H1 (cell line): ENCODE measurements at regions not wholly inside any gene's neighbourhood (a gene's known extent, or its start where the extent isn't known, plus 50 kb on each side); places are given as distances from the start of the nearest gene placed in this dataset.

ENCODE experiments used
- CTCF ChIA-PET: fragments of 300-600 bp; sonication (Branson Sonifier 250); formaldehyde crosslinking; loops from one replicate; lab custom pipeline; 2021; ENCODE audit not compliant: partially characterized antibody; lab: Charles Lee
- POLR2A ChIA-PET: fragments of 300-600 bp; sonication (Branson Sonifier 250); formaldehyde crosslinking; loops from one replicate; lab custom pipeline; 2021; ENCODE audit warnings: inconsistent platforms; ENCODE audit not compliant: partially characterized antibody; lab: Charles Lee
- DNase-seq, 2 experiments: peaks; one replicate each; pipeline versions ENCODE4 v3.0.0 to v3.0.0-alpha.2; 2010 to 2022; ENCODE audit warnings: low spot score in 2 of 2, low read depth in 1 of 2, mixed read lengths in 1 of 2
- FAIRE-seq: peaks from 2 replicates; lab custom pipeline; 2011; peaks lifted over from hg19 to GRCh38; lab: Jason Lieb, UNC
- H2AFZ ChIP-seq: 2 replicates; pipeline ENCODE4 v1.8.1; 2012; ENCODE audit warnings: low read length, inconsistent platforms
- H2AK5ac ChIP-seq: 2 replicates; pipeline ENCODE4 v1.6.1; 2013; ENCODE audit warnings: low read depth, low read length
- H2BK120ac ChIP-seq: replicated peaks from 2 replicates; pipeline ENCODE3; 2013; ENCODE audit warnings: low read depth, low read length, inconsistent platforms
- H2BK12ac ChIP-seq: 2 replicates; pipeline ENCODE4 v1.6.1; 2013; ENCODE audit warnings: low read depth, low read length
- H2BK15ac ChIP-seq: 2 replicates; pipeline ENCODE4 v1.6.1; 2013; ENCODE audit warnings: low read length
- H2BK20ac ChIP-seq: 2 replicates; pipeline ENCODE4 v1.6.1; 2013; ENCODE audit warnings: low read length
- H2BK5ac ChIP-seq: 2 replicates; pipeline ENCODE4 v1.6.1; 2013; ENCODE audit warnings: low read depth, low read length
- H3K14ac ChIP-seq: 2 replicates; pipeline ENCODE4 v1.6.1; 2013; ENCODE audit warnings: inconsistent platforms; ENCODE audit not compliant: insufficient read length
- H3K18ac ChIP-seq: 2 replicates; pipeline ENCODE4 v1.6.1; 2013; ENCODE audit warnings: low read length; ENCODE audit errors: extremely low read depth
- H3K23ac ChIP-seq: 2 replicates; pipeline ENCODE4 v1.6.1; 2013; ENCODE audit warnings: inconsistent platforms; ENCODE audit not compliant: insufficient read length
- H3K23me2 ChIP-seq: 2 replicates; pipeline ENCODE4 v1.6.1; 2013; ENCODE audit warnings: low read depth, low read length
- H3K27ac ChIP-seq: 2 replicates; pipeline ENCODE4 v1.6.1; 2011; ENCODE audit warnings: low read depth, low read length, inconsistent platforms
- H3K27me3 ChIP-seq, 4 experiments: replicated peaks in 1 of 4; 1 replicate in 1 of 4; 2 replicates in 3 of 4; pipeline versions ENCODE4 v1.6.1 to v1.8.1; 2011 to 2013; ENCODE audit warnings: low read length in 3 of 4, mild to moderate bottlenecking in 3 of 4, inconsistent platforms in 2 of 4, mixed read lengths in 2 of 4, moderate library complexity in 1 of 4; ENCODE audit not compliant: control insufficient read depth in 3 of 4, insufficient read depth in 3 of 4; ENCODE audit errors: extremely low read depth in 1 of 4
- H3K36me3 ChIP-seq, 4 experiments: 2 replicates each; pipeline versions ENCODE4 v1.6.1 to v1.8.1; 2011 to 2013; ENCODE audit warnings: mild to moderate bottlenecking in 4 of 4, low read length in 3 of 4, moderate library complexity in 2 of 4, control low read depth in 1 of 4, inconsistent platforms in 1 of 4; ENCODE audit not compliant: insufficient read depth in 4 of 4, control insufficient read depth in 2 of 4
- H3K4ac ChIP-seq: replicated peaks from 2 replicates; pipeline ENCODE3; 2013; ENCODE audit warnings: low read length, low read depth, mixed read lengths, inconsistent platforms; ENCODE audit not compliant: insufficient read length
- H3K4me1 ChIP-seq, 4 experiments: replicated peaks in 1 of 4; 1 replicate in 1 of 4; 2 replicates in 3 of 4; pipeline versions ENCODE4 v1.6.1 to v1.8.1; 2011 to 2013; ENCODE audit warnings: low read length in 3 of 4, inconsistent platforms in 2 of 4, mixed read lengths in 1 of 4; ENCODE audit not compliant: insufficient read depth in 4 of 4, control insufficient read depth in 3 of 4
- H3K4me2 ChIP-seq, 2 experiments: 2 replicates each; pipeline versions ENCODE4 v1.6.1 to v1.8.1; 2011 to 2013; ENCODE audit warnings: low read depth in 2 of 2, low read length in 2 of 2, control low read depth in 1 of 2, inconsistent platforms in 1 of 2, mild to moderate bottlenecking in 1 of 2; ENCODE audit not compliant: insufficient read depth in 1 of 2
- H3K4me3 ChIP-seq, 4 experiments: fragments of 200-600, 300-600 bp in 1 of 4; sonication (generic), shearing (Covaris generic), sonication (Bioruptor Twin) in 1 of 4; 2 replicates each; pipeline versions ENCODE4 v1.5.1 to v1.8.1; 2011 to 2016; ENCODE audit warnings: low read length in 4 of 4, low read depth in 3 of 4, control low read depth in 2 of 4, inconsistent platforms in 2 of 4, mild to moderate bottlenecking in 2 of 4, mixed read lengths in 1 of 4, moderate library complexity in 1 of 4; ENCODE audit not compliant: insufficient read depth in 2 of 4; ENCODE audit errors: extremely low read depth in 1 of 4
- H3K56ac ChIP-seq: replicated peaks from 2 replicates; pipeline ENCODE3; 2013; ENCODE audit warnings: low read depth, mild to moderate bottlenecking, mixed read lengths, low read length, inconsistent platforms; ENCODE audit not compliant: insufficient read length
- H3K79me1 ChIP-seq: 2 replicates; pipeline ENCODE4 v1.6.1; 2013; ENCODE audit warnings: low read depth, low read length, control low read depth
- H3K79me2 ChIP-seq, 2 experiments: 2 replicates each; pipeline versions ENCODE4 v1.6.1 to v1.8.1; 2012 to 2013; ENCODE audit warnings: low read length in 2 of 2, mild to moderate bottlenecking in 2 of 2, inconsistent platforms in 1 of 2; ENCODE audit not compliant: insufficient read depth in 2 of 2, control insufficient read depth in 1 of 2
- H3K9ac ChIP-seq, 4 experiments: replicated peaks in 1 of 4; 1 replicate in 1 of 4; 2 replicates in 3 of 4; pipeline versions ENCODE4 v1.6.1 to v1.8.1; 2011 to 2013; ENCODE audit warnings: low read depth in 3 of 4, low read length in 3 of 4, control low read depth in 2 of 4, mild to moderate bottlenecking in 2 of 4, moderate library complexity in 2 of 4, inconsistent platforms in 1 of 4; ENCODE audit errors: extremely low read depth in 1 of 4
- H3K9me3 ChIP-seq, 2 experiments: 2 replicates each; pipeline versions ENCODE4 v1.6.1 to v1.8.1; 2012 to 2013; ENCODE audit warnings: mild to moderate bottlenecking in 2 of 2, moderate library complexity in 2 of 2, control low read depth in 1 of 2, inconsistent platforms in 1 of 2, low read depth in 1 of 2, low read length in 1 of 2, mixed read lengths in 1 of 2; ENCODE audit not compliant: insufficient read depth in 2 of 2
- H4K20me1 ChIP-seq, 2 experiments: replicated peaks in 1 of 2; 2 replicates each; pipeline versions ENCODE3 to v1.8.1; 2011 to 2013; ENCODE audit warnings: inconsistent platforms in 2 of 2, low read length in 2 of 2, mild to moderate bottlenecking in 1 of 2; ENCODE audit not compliant: insufficient read depth in 2 of 2, control insufficient read depth in 1 of 2
- H4K5ac ChIP-seq: 2 replicates; pipeline ENCODE4 v1.6.1; 2013; ENCODE audit warnings: low read length, low read depth, mixed read lengths, inconsistent platforms; ENCODE audit not compliant: insufficient read length
- H4K8ac ChIP-seq: 2 replicates; pipeline ENCODE4 v1.8.0; 2013; ENCODE audit warnings: mild to moderate bottlenecking, moderate library complexity, low read length, inconsistent platforms; ENCODE audit not compliant: insufficient read depth; ENCODE audit errors: extremely low read depth
- H4K91ac ChIP-seq: replicated peaks from 2 replicates; pipeline ENCODE3; 2013; ENCODE audit warnings: low read length, mixed read lengths, inconsistent platforms; ENCODE audit not compliant: insufficient read length
- EP300 ChIP-seq, 2 experiments: IDR thresholded peaks; 1 replicate in 1 of 2; 2 replicates in 1 of 2; pipeline ENCODE4 v1.6.1; 2011 to 2012; ENCODE audit warnings: low read depth in 2 of 2, low read length in 2 of 2, mild to moderate bottlenecking in 2 of 2, borderline replicate concordance in 1 of 2, inconsistent platforms in 1 of 2, moderate library complexity in 1 of 2
- JUND ChIP-seq: IDR thresholded peaks from 2 replicates; pipeline ENCODE4 v1.6.1; 2011; ENCODE audit warnings: mild to moderate bottlenecking, improper control_type of control experiment, low read length
- PHF8 ChIP-seq: fragments of 200-600 bp; sonication (generic); conservative IDR thresholded peaks from 2 replicates; pipeline ENCODE4 v1.7.1; 2012; ENCODE audit warnings: low read depth, mild to moderate bottlenecking, inconsistent platforms, low read length, moderate library complexity
- RAD21 ChIP-seq, 2 experiments: IDR thresholded peaks in 1 of 2; conservative IDR thresholded peaks in 1 of 2; 2 replicates each; pipeline ENCODE4 v1.6.1; 2011; ENCODE audit warnings: low read depth in 2 of 2, low read length in 2 of 2, improper control_type of control experiment in 1 of 2, inconsistent platforms in 1 of 2, mild to moderate bottlenecking in 1 of 2, moderate library complexity in 1 of 2
- WGBS, 2 experiments: shearing (Covaris generic) in 1 of 2; methylation state at CpG; one replicate each; pipeline versions ENCODE4 v1.1.6 to v1.1.7; 2013 to 2015; ENCODE audit warnings: low lambda C conversion rate in 2 of 2, mixed read lengths in 2 of 2, inconsistent platforms in 1 of 2, low coverage in 1 of 2, missing lambda C conversion rate in 1 of 2; ENCODE audit not compliant: insufficient replicate concordance in 2 of 2, insufficient coverage in 1 of 2, insufficient read length in 1 of 2; ENCODE audit errors: extremely low coverage in 1 of 2, missing lambda C conversion rate in 1 of 2; 5-methylcytosine and 5-hydroxymethylcytosine counted together

DNA sequence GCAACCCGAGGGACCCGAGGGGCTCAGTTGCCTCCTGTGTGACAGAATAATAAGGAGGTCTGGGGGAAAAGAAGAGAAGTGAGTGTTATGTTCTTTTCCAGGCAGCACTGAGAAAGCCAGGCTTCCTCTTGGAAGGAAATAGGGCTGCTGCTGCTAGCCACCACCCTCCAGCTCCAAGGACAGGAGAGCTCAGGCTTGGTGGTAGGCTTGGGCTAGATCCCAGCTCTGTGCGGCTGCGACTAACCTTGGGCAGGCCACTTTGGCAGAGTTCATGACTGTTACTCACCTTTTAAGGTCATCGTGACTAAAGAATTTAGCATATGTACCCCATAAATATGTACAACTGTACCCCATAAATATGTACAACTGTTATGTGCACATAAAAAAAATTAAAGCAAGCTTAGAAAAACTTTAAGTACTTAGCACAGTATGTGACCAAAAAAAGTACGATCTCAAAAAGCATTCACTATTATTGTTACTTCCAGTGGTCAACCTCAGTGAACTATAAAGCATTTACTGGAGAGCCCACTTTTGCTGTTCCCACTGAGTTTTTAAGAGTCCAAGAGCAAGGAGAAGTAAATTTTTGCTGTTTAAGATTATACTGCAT lies 124.7 kb upstream of the POU2AF2 start:
- no peak overlapping the region for H3K14ac ChIP-seq
- no peaks in the 10 kb centered on the region for H3K79me1 ChIP-seq
- H3K27me3 ChIP-seq = no peaks in the 10 kb centered on the region
- H3K18ac ChIP-seq = no peak overlapping the region
- no peaks in the 10 kb centered on the region for H3K23me2 ChIP-seq
- no peak overlapping the region for H3K9ac ChIP-seq
- H3K4me2 ChIP-seq = no peak overlapping the region
- no peak overlapping the region for H2AFZ ChIP-seq
- no peak overlapping the region for H3K23ac ChIP-seq
- H3K4me1 ChIP-seq = no peaks in the 10 kb centered on the region
- no peak overlapping the region for H3K4me3 ChIP-seq
- 92% methylated on average over 6 of the region's 6 CpGs; no CpG with 5 or more reads in 1 of the 2 experiments for WGBS, 2 experiments
- H4K91ac ChIP-seq = no peak overlapping the region
- FAIRE-seq (no peak), DNase-seq (no peak)
- H3K9me3 ChIP-seq = no peaks in the 10 kb centered on the region
- H3K79me2 ChIP-seq = no peaks in the 10 kb centered on the region
- no peak overlapping the region for H2BK12ac ChIP-seq
- ChIA-PET CTCF (interaction anchor here (0.6 to 1.1 kb wide), 4 partner anchors 13 to 653 kb away, joined by 3 read pairs; no protein-coding TSS in a partner anchor), POLR2A (no interaction called here)
- no peaks in the 10 kb centered on the region for H3K36me3 ChIP-seq
- H4K8ac ChIP-seq = no peak overlapping the region
- H2AK5ac ChIP-seq = no peak overlapping the region
- no peak overlapping the region for H2BK5ac ChIP-seq
- no peak overlapping the region for H3K56ac ChIP-seq
- H4K5ac ChIP-seq = no peak overlapping the region
- no peak overlapping the region for H2BK20ac ChIP-seq
- no peak overlapping the region for H2BK15ac ChIP-seq
- H4K20me1 ChIP-seq = no peaks in the 10 kb centered on the region
- H3K4ac ChIP-seq = no peak overlapping the region
- no peak overlapping the region for H3K27ac ChIP-seq
- no peak overlapping the region for H2BK120ac ChIP-seq
- TF ChIP-seq JUND (no peak), PHF8 (no peak), RAD21 (IDR thresholded peaks at IDR 0.05 in 1 of 2, conservative IDR thresholded peaks at IDR 0.05 in 1 of 2; ENCODE audit: low read depth in 2 of 2, low read length in 2 of 2) (no peak), EP300 (IDR thresholded peaks at IDR 0.05; ENCODE audit: borderline replicate concordance in 1 of 2, low read depth in 2 of 2, low read length in 2 of 2) (no peak)
